A673 (cell line): ENCODE measurements at regions not wholly inside any gene's neighbourhood (a gene's known extent, or its start where the extent isn't known, plus 50 kb on each side); places are given as distances from the start of the nearest gene placed in this dataset.

Experiments used
- BruUV-seq: library from RNA; stranded (reverse); fragments of 400-500 nt; replicated peaks from 2 replicates; lab custom pipeline; 2021; lab: Mats Ljungman, UMichigan
- CTCF ChIA-PET: fragments of 300-600 bp; sonication (Branson Sonifier 250); formaldehyde crosslinking; loops from one replicate; lab custom pipeline; 2022; ENCODE audit warnings: antibody characterized with exemption; lab: Charles Lee
- POLR2A ChIA-PET: fragments of 300-600 bp; sonication (Branson Sonifier 250); formaldehyde crosslinking; loops from one replicate; lab custom pipeline; 2022; ENCODE audit warnings: antibody characterized with exemption; ENCODE audit not compliant: low non-redundant PET; lab: Charles Lee
- DNase-seq: peaks from one replicate; pipeline ENCODE4 v3.0.0-alpha.2; 2015; ENCODE audit warnings: low spot score
- H3K27ac ChIP-seq: fragments of 200-600 bp; sonication (generic); 2 replicates; pipeline ENCODE4 v1.5.1; 2016; ENCODE audit warnings: mixed run types, low read depth, mild to moderate bottlenecking, mixed read lengths, antibody characterized with exemption, low read length; ENCODE audit not compliant: poor library complexity, severe bottlenecking
- H3K27me3 ChIP-seq: fragments of 200-600 bp; sonication (generic); replicated peaks from 2 replicates; pipeline ENCODE4 v1.6.1; 2017; ENCODE audit warnings: mixed run types, low read depth, mild to moderate bottlenecking, mixed read lengths, antibody characterized with exemption, low read length; ENCODE audit not compliant: insufficient read depth, poor library complexity
- H3K36me3 ChIP-seq: fragments of 200-600 bp; sonication (generic); 2 replicates; pipeline ENCODE4 v1.6.1; 2016; ENCODE audit warnings: mixed run types, mild to moderate bottlenecking, mixed read lengths, antibody characterized with exemption, low read length; ENCODE audit not compliant: insufficient read depth, poor library complexity, severe bottlenecking
- H3K4me1 ChIP-seq: fragments of 200-600 bp; sonication (generic); 2 replicates; pipeline ENCODE4 v1.6.1; 2017; ENCODE audit warnings: mixed run types, mild to moderate bottlenecking, mixed read lengths, antibody characterized with exemption, low read length; ENCODE audit not compliant: insufficient read depth, poor library complexity, severe bottlenecking
- H3K4me3 ChIP-seq: fragments of 200-600 bp; sonication (generic); 2 replicates; pipeline ENCODE4 v1.5.1; 2016; ENCODE audit warnings: low read depth, mixed run types, mild to moderate bottlenecking, mixed read lengths, low read length; ENCODE audit not compliant: poor library complexity, severe bottlenecking
- H3K9me3 ChIP-seq: fragments of 200-600 bp; sonication (generic); 2 replicates; pipeline ENCODE4 v1.6.1; 2016; ENCODE audit warnings: mixed run types, low read depth, mild to moderate bottlenecking, mixed read lengths, antibody characterized with exemption, low read length; ENCODE audit not compliant: poor library complexity, severe bottlenecking
- EZH2 ChIP-seq: fragments of 200-600 bp; sonication (generic); IDR thresholded peaks from 2 replicates; pipeline ENCODE4 v1.6.1; 2017; ENCODE audit warnings: borderline replicate concordance, low read depth, mild to moderate bottlenecking, mixed read lengths, antibody characterized with exemption, low read length; ENCODE audit not compliant: poor library complexity, severe bottlenecking
- intact Hi-C: fragments of 100-400 bp; cut with micrococcal nuclease; formaldehyde crosslinking; loops from one replicate; pipeline ENCODE4 v1.10.0; 2022; ENCODE audit not compliant: unreplicated experiment
- TF ChIP-seq, protein P1 (sequence below): fragments of 300-800, 200-600 bp; sonication (generic); conservative IDR thresholded peaks from 2 replicates; pipeline ENCODE4 v1.5.1; 2017; ENCODE audit warnings: low read depth, mild to moderate bottlenecking, antibody characterized with exemption, low read length, moderate library complexity, mixed read lengths

GRCh38 chr2:66889632-66889882 is 454.6 kb downstream of the MEIS1 start:
- intact Hi-C loops, result no loop called here
- TF ChIP-seq, protein P1, sequence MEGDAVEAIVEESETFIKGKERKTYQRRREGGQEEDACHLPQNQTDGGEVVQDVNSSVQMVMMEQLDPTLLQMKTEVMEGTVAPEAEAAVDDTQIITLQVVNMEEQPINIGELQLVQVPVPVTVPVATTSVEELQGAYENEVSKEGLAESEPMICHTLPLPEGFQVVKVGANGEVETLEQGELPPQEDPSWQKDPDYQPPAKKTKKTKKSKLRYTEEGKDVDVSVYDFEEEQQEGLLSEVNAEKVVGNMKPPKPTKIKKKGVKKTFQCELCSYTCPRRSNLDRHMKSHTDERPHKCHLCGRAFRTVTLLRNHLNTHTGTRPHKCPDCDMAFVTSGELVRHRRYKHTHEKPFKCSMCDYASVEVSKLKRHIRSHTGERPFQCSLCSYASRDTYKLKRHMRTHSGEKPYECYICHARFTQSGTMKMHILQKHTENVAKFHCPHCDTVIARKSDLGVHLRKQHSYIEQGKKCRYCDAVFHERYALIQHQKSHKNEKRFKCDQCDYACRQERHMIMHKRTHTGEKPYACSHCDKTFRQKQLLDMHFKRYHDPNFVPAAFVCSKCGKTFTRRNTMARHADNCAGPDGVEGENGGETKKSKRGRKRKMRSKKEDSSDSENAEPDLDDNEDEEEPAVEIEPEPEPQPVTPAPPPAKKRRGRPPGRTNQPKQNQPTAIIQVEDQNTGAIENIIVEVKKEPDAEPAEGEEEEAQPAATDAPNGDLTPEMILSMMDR, result no peak
- no peak for TF ChIP-seq EZH2
- POLR2A ChIA-PET, result no interaction called here
- H3K36me3 ChIP-seq, result no peaks in the 10 kb centered on the region
- H3K4me1 ChIP-seq, result peaks cover 6% of the 10 kb centered on the region
- DNase-seq, result no peak
- no peaks in the 10 kb centered on the region for H3K27me3 ChIP-seq
- H3K9me3 ChIP-seq, result peaks cover 1% of the 10 kb centered on the region
- no peak overlapping the region for H3K4me3 ChIP-seq
- H3K27ac ChIP-seq, result no peak overlapping the region
- CTCF ChIA-PET, result no interaction called here
- no TSS peak for BruUV-seq

DNA sequence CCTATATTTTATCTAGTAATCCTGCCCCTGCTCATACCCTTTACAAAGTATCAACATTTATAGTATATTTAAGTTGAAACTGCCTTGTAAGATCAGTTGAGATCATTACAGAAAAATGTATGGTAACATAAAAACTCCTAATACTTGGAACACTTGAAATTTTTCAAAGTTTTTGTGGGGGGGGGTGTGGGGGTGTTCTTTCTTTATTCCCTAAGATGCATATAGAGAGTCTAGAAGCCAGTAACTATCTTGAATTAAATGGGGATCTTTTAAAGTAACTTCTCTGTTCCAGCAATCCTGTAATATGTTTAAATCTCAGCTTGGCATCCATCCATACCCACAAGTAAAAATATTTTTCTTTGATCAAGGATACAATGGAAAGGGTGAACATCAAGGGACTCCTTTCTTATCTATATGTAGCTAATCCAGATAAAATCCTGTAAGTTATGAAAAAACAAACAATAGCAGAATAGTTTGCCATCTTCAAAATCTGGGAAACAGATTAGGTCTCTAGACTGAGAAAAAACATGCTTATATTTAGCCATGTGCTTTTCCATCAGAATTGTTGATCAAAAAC is 455.3 kb downstream of the MEIS1 start:
- H3K27me3 ChIP-seq, result no peaks in the 10 kb centered on the region
- intact Hi-C loops, result no loop called here
- H3K4me3 ChIP-seq, result no peak overlapping the region
- H3K27ac ChIP-seq, result no peak overlapping the region
- POLR2A ChIA-PET, result no interaction called here
- CTCF ChIA-PET, result no interaction called here
- H3K36me3 ChIP-seq, result no peaks in the 10 kb centered on the region
- no peak for DNase-seq
- peaks cover 6% of the 10 kb centered on the region for H3K4me1 ChIP-seq
- no peaks in the 10 kb centered on the region for H3K9me3 ChIP-seq
- TF ChIP-seq, protein P1, result no peak
- TF ChIP-seq EZH2, result no peak
- no TSS peak for BruUV-seq

GRCh38 chr2:66895206-66895605 is 460.3 kb downstream of the MEIS1 start:
- Histone ChIP-seq H3K9me3 (no peaks in the 10 kb centered on the region), H3K4me3 (no peak overlapping the region), H3K36me3 (no peaks in the 10 kb centered on the region), H3K27ac (no peak overlapping the region), H3K4me1 (no peaks in the 10 kb centered on the region), H3K27me3 (no peaks in the 10 kb centered on the region)
- POLR2A ChIA-PET, result no interaction called here
- intact Hi-C loops, result no loop called here
- CTCF ChIA-PET, result no interaction called here
- TF ChIP-seq, protein P1, result no peak
- no peak for TF ChIP-seq EZH2
- no TSS peak for BruUV-seq
- no peak for DNase-seq
